ENCODE measurements at regions not wholly inside any gene's neighbourhood (a gene's known extent, or its start where the extent isn't known, plus 50 kb on each side); places are given as distances from the start of the nearest gene placed in this dataset.
"Not testable (repeated sequence)": the region's sequence is repeated elsewhere in the genome, so short reads cannot be mapped to it uniquely, and the experiment has no call there.

GRCh38 chr9:22845243-22845642 lies 398.6 kb downstream of the DMRTA1 start:
- DNase-seq = not testable (repeated sequence)

DNA sequence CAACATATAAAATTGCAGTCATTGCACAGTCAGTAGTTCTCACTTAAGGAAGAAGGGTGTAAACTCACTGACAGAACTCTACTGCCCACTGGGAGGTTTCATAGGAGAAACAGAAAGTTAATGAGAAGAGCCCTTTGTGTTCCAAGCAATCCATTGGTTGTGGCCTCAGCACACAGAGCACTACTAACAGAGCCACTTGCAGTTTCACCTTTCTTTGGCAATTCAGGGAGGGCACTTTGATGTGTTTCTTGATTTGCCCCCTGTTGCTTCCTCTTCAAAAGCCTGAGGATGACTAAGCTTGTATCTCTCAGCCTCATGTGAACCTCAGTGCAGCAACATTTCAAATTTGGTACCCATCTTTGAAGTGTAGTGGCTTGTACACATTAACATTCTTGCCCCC lies 409.4 kb downstream of the DMRTA1 start:
- DNase-seq = no peak

DNA sequence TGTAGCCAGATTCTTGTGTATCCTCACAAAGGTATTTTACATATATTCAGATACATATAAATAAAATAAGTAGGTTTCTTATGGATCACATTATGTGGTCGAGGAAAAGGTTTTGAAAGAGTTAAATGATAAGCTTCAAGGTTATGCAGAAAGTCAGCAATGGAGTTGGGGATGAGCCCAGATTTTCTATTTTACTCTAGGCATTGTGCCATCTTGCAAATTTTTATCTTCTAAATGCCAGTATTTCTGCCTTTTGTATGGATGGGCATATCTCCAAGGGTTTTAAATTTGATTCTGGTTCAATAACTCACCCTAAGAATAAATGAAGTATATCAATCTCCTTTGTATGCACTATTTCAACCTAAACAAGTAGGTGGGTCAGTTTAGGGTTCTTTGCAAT lies 410.7 kb downstream of the DMRTA1 start:
- no peak for DNase-seq

- no peak for DNase-seq
These were observed 416.5 kb downstream of the DMRTA1 start for GRCh38 chr9:22863106-22863505.

- DNase-seq = no peak
These were observed 417.1 kb downstream of the DMRTA1 start for GRCh38 chr9:22863736-22864135.

GRCh38 chr9:22893196-22893843 lies 446.7 kb downstream of the DMRTA1 start:
- DNase-seq = no peak

- DNase-seq = no peak
These were observed 452.0 kb downstream of the DMRTA1 start for GRCh38 chr9:22898591-22898990.

- DNase-seq = no peak
These were observed 465.0 kb downstream of the DMRTA1 start for GRCh38 chr9:22911632-22912031.

DNA sequence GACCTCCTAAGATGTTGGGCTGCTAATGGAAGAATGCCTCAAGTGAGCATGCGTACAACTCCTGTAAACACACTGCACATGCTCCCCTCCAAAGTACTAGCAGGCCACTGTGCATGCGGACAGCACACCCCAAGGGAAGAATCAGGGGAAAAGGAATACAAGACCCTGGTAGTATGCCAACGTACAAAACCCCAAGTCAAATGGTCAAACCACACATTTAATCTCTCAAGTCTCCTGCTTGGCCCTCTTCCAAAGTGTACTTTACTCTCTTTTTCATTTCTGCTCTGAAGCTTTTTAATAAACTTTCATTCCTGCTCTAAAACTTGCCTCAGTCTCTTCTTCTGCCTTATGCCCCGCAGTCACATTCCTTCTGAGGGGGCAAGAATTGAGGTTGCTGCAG lies 466.4 kb downstream of the DMRTA1 start:
- no peak for DNase-seq

DNA sequence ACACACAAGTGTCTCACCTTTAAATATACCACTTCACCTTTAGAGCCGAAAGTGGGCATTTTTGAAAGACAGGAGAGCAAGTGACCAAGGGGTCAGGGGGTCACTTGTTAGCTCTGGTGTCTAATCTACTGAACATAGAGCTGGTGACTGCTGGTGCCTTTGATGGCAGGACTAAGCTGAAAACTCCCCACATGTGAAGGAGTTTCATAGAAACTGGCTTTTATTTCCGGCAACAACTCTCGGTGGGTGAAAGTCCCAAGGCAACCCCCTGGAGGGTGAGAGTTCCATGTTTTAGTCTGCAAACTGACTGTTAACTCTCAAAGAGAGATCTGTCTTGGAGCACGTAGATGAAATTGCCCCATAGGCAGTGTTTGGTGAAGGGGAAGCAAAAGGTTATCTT lies 466.9 kb downstream of the DMRTA1 start:
- no peak for DNase-seq

DNA sequence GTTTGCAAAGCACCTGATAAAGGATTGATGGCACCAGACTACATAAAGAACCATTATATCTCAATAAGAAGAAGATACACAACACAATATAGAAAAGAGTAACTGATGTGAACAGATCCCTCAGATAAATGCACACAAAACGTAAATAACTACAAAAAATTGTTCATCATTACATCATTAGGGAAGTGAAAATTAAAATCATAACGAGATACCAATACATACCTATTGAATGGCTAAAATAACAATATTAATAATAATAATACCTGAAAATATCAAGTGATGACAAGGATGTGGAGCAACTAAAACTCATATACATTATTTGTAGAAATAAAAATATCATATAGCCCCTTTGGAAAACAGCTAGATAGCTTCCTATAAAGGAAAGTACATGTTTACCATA lies 469.5 kb downstream of the DMRTA1 start:
- DNase-seq = no peak

- no peak for DNase-seq
These were observed 472.8 kb downstream of the DMRTA1 start for GRCh38 chr9:22919423-22919822.

DNA sequence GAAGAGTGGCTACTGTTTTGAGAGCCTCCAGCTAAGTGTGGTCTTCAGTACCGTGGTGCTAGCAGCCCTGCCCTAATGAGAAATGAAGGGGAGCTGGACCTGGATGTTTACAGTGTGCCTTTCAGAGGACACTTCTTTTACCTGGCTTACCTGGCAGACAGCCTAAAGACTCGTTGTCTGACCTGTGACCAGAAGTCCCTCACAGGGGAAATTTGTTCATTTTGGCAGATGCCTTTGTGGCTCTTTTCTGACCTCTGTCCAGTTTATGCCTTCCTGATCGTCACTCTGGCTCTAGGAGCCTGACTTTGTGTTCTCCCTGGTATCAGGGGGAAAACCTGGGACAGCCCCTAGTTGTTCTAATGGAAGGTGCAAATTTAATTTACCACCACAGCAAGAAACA lies 475.1 kb downstream of the DMRTA1 start:
- no peak for DNase-seq

GRCh38 chr9:22922222-22922621 lies 475.6 kb downstream of the DMRTA1 start:
- no peak for DNase-seq

GRCh38 chr9:22954550-22954949 lies 507.9 kb downstream of the DMRTA1 start:
- DNase-seq = no peak

DNA sequence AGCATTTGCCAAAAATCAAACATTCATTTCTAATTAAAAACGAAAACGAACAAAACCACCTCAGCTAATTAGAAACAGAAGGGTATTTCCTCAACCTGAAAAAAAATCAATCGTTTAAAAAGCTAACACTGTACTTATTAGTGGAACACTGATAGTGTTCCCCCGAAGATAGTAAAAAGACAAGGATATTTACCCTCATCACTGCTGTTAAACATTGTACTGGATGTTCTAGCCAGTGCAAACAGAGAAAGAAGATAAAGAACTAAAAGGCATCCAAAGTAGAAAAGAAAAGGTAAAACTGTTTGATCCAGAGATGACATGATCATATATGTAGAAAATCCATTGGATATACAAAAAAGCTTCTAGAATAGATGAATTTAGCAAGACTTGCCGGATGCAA lies 508.3 kb downstream of the DMRTA1 start:
- DNase-seq = no peak

DNA sequence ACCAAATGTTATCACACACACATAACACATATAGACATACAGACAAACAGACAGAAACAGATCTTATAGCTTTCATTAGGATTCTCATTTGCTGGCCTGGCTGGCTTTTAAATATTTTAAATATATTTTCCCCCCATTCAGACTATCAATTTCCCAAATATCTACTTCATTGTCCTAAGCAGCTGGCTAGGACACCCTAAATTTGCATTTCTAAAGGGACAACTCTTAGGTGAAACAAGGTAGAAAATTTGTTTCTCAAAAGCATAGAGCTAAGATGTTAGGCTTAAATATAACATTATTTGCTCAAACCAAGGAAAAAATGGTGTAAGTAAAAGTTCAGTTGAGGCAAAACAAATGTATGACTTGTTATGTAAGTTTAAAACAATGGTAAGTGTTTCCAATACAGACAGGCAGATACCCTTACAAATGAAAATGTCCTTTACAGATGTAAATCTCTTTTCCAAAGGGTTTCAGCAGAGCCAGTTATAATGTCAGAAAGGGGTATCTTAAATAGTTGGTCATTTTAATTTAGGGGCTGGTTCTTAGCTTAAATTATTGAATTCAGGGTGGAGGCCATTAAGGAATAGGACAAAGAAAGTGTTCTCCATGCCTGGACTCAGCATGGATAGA lies 522.8 kb downstream of the DMRTA1 start:
- no peak for DNase-seq

GRCh38 chr9:22970434-22970975 lies 523.9 kb downstream of the DMRTA1 start:
- no peak for DNase-seq

- no peak for DNase-seq
These were observed 529.3 kb downstream of the DMRTA1 start for GRCh38 chr9:22975951-22976350.

DNA sequence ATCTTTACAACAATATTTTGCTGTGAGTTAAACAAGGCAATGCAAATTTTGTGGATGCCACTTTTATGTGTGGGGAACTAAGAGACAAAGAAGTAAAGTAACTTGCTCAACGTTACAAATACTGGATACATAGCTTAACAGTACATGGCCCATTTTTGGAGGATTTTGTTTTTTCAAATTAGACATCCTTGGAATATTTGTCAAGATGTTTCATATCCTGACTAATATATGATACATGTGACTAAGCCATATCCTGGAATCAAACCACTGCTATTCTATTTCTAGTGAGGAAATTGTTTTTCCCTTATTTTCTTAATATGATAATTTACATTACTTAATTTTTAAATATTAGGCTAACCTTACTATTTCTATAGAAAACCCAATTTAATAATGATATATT lies 529.8 kb downstream of the DMRTA1 start:
- no peak for DNase-seq

GRCh38 chr9:22980429-22980828 lies 533.8 kb downstream of the DMRTA1 start:
- DNase-seq = not testable (repeated sequence)

GRCh38 chr9:22986556-22986955 lies 539.9 kb downstream of the DMRTA1 start:
- no peak for DNase-seq

GRCh38 chr9:22990349-22990748 lies 543.7 kb downstream of the DMRTA1 start:
- no peak for DNase-seq

GRCh38 chr9:22992780-22993179 lies 546.2 kb downstream of the DMRTA1 start:
- DNase-seq = no peak
